H9 (cell line): ENCODE measurements at regions not wholly inside any gene's neighbourhood (a gene's known extent, or its start where the extent isn't known, plus 50 kb on each side); places are given as distances from the start of the nearest gene placed in this dataset.
A peak's percentile ranks its signal among the peaks of the same experiment; 100 is the strongest.

ENCODE experiments used
- DNase-seq: peaks from one replicate; pipeline ENCODE4 v3.0.0-alpha.2; 2017
- H2AFZ ChIP-seq: one replicate; pipeline ENCODE4 v1.6.1; 2013; ENCODE audit warnings: mild to moderate bottlenecking, low read length, control low read depth, moderate library complexity
- H2AK5ac ChIP-seq: 2 replicates; pipeline ENCODE4 v1.6.1; 2013; ENCODE audit warnings: low read length, control low read depth, mixed read lengths; ENCODE audit not compliant: insufficient read length
- H2BK120ac ChIP-seq: one replicate; pipeline ENCODE4 v1.6.1; 2013; ENCODE audit warnings: low read depth, mild to moderate bottlenecking, low read length, control low read depth, inconsistent platforms; ENCODE audit not compliant: poor library complexity, severe bottlenecking
- H2BK12ac ChIP-seq: 2 replicates; pipeline ENCODE4 v1.6.1; 2013; ENCODE audit warnings: low read length, control low read depth, mixed read lengths, low read depth; ENCODE audit not compliant: insufficient read length
- H2BK15ac ChIP-seq: 2 replicates; pipeline ENCODE4 v1.6.1; 2013; ENCODE audit warnings: low read depth, low read length, control low read depth
- H2BK20ac ChIP-seq: one replicate; pipeline ENCODE4 v1.6.1; 2013; ENCODE audit warnings: low read depth, mild to moderate bottlenecking, low read length, control low read depth, inconsistent platforms; ENCODE audit not compliant: poor library complexity, severe bottlenecking
- H2BK5ac ChIP-seq: 2 replicates; pipeline ENCODE4 v1.6.1; 2013; ENCODE audit warnings: low read length, control low read depth, mixed read lengths; ENCODE audit not compliant: insufficient read length
- H3K14ac ChIP-seq: 2 replicates; pipeline ENCODE4 v1.6.1; 2013; ENCODE audit warnings: low read length, control low read depth; ENCODE audit not compliant: insufficient read depth
- H3K18ac ChIP-seq: 2 replicates; pipeline ENCODE4 v1.6.1; 2013; ENCODE audit warnings: low read depth, mild to moderate bottlenecking, mixed read lengths, low read length, control low read depth; ENCODE audit not compliant: insufficient read length
- H3K23ac ChIP-seq: 2 replicates; pipeline ENCODE4 v1.6.1; 2013; ENCODE audit warnings: low read length, control low read depth, mixed read lengths, low read depth; ENCODE audit not compliant: insufficient read length
- H3K23me2 ChIP-seq: 2 replicates; pipeline ENCODE4 v1.6.1; 2013; ENCODE audit warnings: low read depth, mild to moderate bottlenecking, mixed read lengths, low read length, control low read depth; ENCODE audit not compliant: insufficient read length, poor library complexity, severe bottlenecking
- H3K27ac ChIP-seq: 2 replicates; pipeline ENCODE4 v1.5.1; 2013; ENCODE audit warnings: low read length, control low read depth, mixed read lengths, low read depth; ENCODE audit not compliant: insufficient read length
- H3K27me3 ChIP-seq: 2 replicates; pipeline ENCODE4 v1.6.1; 2013; ENCODE audit warnings: low read length, control low read depth, inconsistent platforms; ENCODE audit not compliant: insufficient read depth
- H3K4ac ChIP-seq: 2 replicates; pipeline ENCODE4 v1.6.1; 2013; ENCODE audit warnings: low read depth, mild to moderate bottlenecking, control low read depth, inconsistent platforms, low read length, moderate library complexity
- H3K4me1 ChIP-seq: 2 replicates; pipeline ENCODE4 v1.6.1; 2013; ENCODE audit warnings: low read length, control low read depth, inconsistent platforms; ENCODE audit not compliant: insufficient read depth
- H3K4me2 ChIP-seq: 2 replicates; pipeline ENCODE4 v1.6.1; 2013; ENCODE audit warnings: low read length, control low read depth, mixed read lengths; ENCODE audit not compliant: insufficient read length, insufficient read depth
- H3K56ac ChIP-seq: 2 replicates; pipeline ENCODE4 v1.6.1; 2013; ENCODE audit warnings: low read depth, mild to moderate bottlenecking, mixed read lengths, low read length, control low read depth; ENCODE audit not compliant: insufficient read length
- H3K79me1 ChIP-seq: 2 replicates; pipeline ENCODE4 v1.6.1; 2013; ENCODE audit warnings: low read depth, mild to moderate bottlenecking, moderate library complexity, low read length, control low read depth, inconsistent platforms; ENCODE audit not compliant: insufficient read depth, poor library complexity, severe bottlenecking
- H3K79me2 ChIP-seq: 2 replicates; pipeline ENCODE4 v1.6.1; 2013; ENCODE audit warnings: low read length, control low read depth, inconsistent platforms; ENCODE audit not compliant: insufficient read depth
- H3K9ac ChIP-seq: 2 replicates; pipeline ENCODE4 v1.6.1; 2013; ENCODE audit warnings: low read length, control low read depth, mixed read lengths; ENCODE audit not compliant: insufficient read length; ENCODE audit errors: extremely low read depth
- H3K9me3 ChIP-seq: one replicate; pipeline ENCODE4 v1.6.1; 2013; ENCODE audit warnings: low read depth, low read length, inconsistent platforms; ENCODE audit not compliant: control insufficient read depth
- H3T11ph ChIP-seq: one replicate; pipeline ENCODE4 v1.6.1; 2013; ENCODE audit warnings: mild to moderate bottlenecking, low read length, control low read depth, inconsistent platforms
- H4K20me1 ChIP-seq: one replicate; pipeline ENCODE4 v1.6.1; 2013; ENCODE audit not compliant: control insufficient read depth, insufficient read length, insufficient read depth
- H4K5ac ChIP-seq: 2 replicates; pipeline ENCODE4 v1.6.1; 2013; ENCODE audit warnings: low read depth, mild to moderate bottlenecking, mixed read lengths, low read length, control low read depth; ENCODE audit not compliant: insufficient read length
- H4K8ac ChIP-seq: replicated peaks from 2 replicates; pipeline ENCODE4 v1.6.1; 2013; ENCODE audit warnings: low read length, control low read depth, mixed read lengths, low read depth; ENCODE audit not compliant: insufficient read length
- H4K91ac ChIP-seq: 2 replicates; pipeline ENCODE4 v1.6.1; 2013; ENCODE audit warnings: low read depth, mild to moderate bottlenecking, moderate library complexity, mixed read lengths, low read length, control low read depth; ENCODE audit not compliant: insufficient read length
- H3K27ac Mint-ChIP-seq, 3 experiments: 2 replicates in 2 of 3; 3 replicates in 1 of 3; pipeline ENCODE4 v1.8.0; 2020 to 2021; ENCODE audit warnings: mixed read lengths in 3 of 3, mild to moderate bottlenecking in 1 of 3, moderate library complexity in 1 of 3
- H3K27me3 Mint-ChIP-seq: 2 replicates; pipeline ENCODE4 v1.8.0; 2021; ENCODE audit warnings: low read depth, mild to moderate bottlenecking, moderate library complexity, mixed read lengths
- H3K36me3 Mint-ChIP-seq, 3 experiments: 2 replicates in 2 of 3; 3 replicates in 1 of 3; pipeline ENCODE4 v1.8.0; 2020 to 2021; ENCODE audit warnings: low read depth in 3 of 3, mixed read lengths in 3 of 3; ENCODE audit not compliant: insufficient read depth in 1 of 3
- H3K4me1 Mint-ChIP-seq, 2 experiments: 2 replicates each; pipeline ENCODE4 v1.8.0; 2020; ENCODE audit warnings: mixed read lengths in 2 of 2
- H3K4me3 Mint-ChIP-seq, 2 experiments: 2 replicates in 1 of 2; 3 replicates in 1 of 2; pipeline ENCODE4 v1.8.0; 2020 to 2021; ENCODE audit warnings: mild to moderate bottlenecking in 2 of 2, mixed read lengths in 2 of 2, moderate library complexity in 1 of 2
- H3K9me3 Mint-ChIP-seq, 2 experiments: 2 replicates in 1 of 2; 3 replicates in 1 of 2; pipeline ENCODE4 v1.8.0; 2020; ENCODE audit warnings: mild to moderate bottlenecking in 2 of 2, mixed read lengths in 2 of 2, moderate library complexity in 1 of 2
- CTCF ChIP-seq: fragments of 200-600 bp; sonication (generic); conservative IDR thresholded peaks from 3 replicates; pipeline ENCODE4 v1.8.0; 2021; ENCODE audit warnings: antibody characterized with exemption, mild to moderate bottlenecking
- WGBS: extraction: QIAGEN DNeasy Blood & Tissue Kit; methylation state at CpG from one replicate; pipeline ENCODE4 v1.1.7; 2013; ENCODE audit warnings: missing lambda C conversion rate, low lambda C conversion rate, mixed read lengths; ENCODE audit not compliant: insufficient read length; ENCODE audit errors: extremely low coverage; 5-methylcytosine and 5-hydroxymethylcytosine counted together

- no peaks in the 10 kb centered on the region for H3K36me3 Mint-ChIP-seq
Observed at GRCh38 chr2:2839393-2839781, 508.3 kb upstream of the MYT1L start.

More at GRCh38 chr2:2839393-2839781, 508.3 kb upstream of the MYT1L start:
- Histone ChIP-seq H4K20me1 (no peaks in the 10 kb centered on the region), H3K79me1 (no peaks in the 10 kb centered on the region), H3K79me2 (no peaks in the 10 kb centered on the region), H3K14ac (no peak overlapping the region), H2AFZ (no peak overlapping the region), H4K91ac (no peak overlapping the region), H4K8ac (no peak overlapping the region), H3K4me2 (no peak overlapping the region), H2BK120ac (no peak overlapping the region), H2AK5ac (no peak overlapping the region), H2BK15ac (no peak overlapping the region), H3K18ac (no peak overlapping the region), H2BK5ac (no peak overlapping the region), H3K23ac (no peak overlapping the region), H2BK20ac (no peak overlapping the region), H3K4me1 (no peaks in the 10 kb centered on the region), H3T11ph (no peak overlapping the region), H3K56ac (no peak overlapping the region), H4K5ac (no peak overlapping the region), H3K27ac (no peak overlapping the region), H2BK12ac (no peak overlapping the region), H3K9ac (no peak overlapping the region), H3K4ac (no peak overlapping the region), H3K27me3 (no peaks in the 10 kb centered on the region), H3K23me2 (no peaks in the 10 kb centered on the region), H3K9me3 (no peaks in the 10 kb centered on the region)
- Mint-ChIP-seq H3K9me3 (no peaks in the 10 kb centered on the region; a peak in 1 of 5 replicates), H3K27ac (no peak overlapping the region), H3K27me3 (peaks cover 10% of the 10 kb centered on the region), H3K4me1 (peaks cover 10 to 14% of the 10 kb centered on the region in 2 experiments), H3K4me3 (no peak overlapping the region)
- WGBS, result no CpG with 5 or more reads among the region's 7 CpGs
- peak; percentile 3 for DNase-seq
- TF ChIP-seq CTCF, result no peak
